ENCODE measurements at regions not wholly inside any gene's neighbourhood (a gene's known extent, or its start where the extent isn't known, plus 50 kb on each side); places are given as distances from the start of the nearest gene placed in this dataset.
"Not testable (repeated sequence)": the region's sequence is repeated elsewhere in the genome, so short reads cannot be mapped to it uniquely, and the experiment has no call there.

DNA sequence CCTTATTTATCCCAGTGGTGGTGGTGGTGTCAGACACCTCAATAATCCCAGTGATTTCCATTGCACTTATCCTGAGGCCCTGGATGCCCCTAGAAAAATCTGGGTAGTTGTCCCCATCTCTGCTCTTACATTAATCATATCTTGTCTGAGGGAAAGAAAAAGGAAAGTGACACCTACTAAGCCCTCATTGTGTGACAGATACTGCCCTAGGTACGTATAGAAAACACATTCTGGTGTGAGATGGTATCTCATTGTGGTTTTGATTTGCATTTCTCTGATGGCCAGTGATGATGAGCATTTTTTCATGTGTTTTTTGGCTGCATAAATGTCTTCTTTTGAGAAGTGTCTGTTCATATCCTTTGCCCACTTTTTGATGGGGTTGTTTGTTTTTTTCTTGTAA is 162.6 kb upstream of the JADE1 start:
- not testable (repeated sequence) for DNase-seq

DNA sequence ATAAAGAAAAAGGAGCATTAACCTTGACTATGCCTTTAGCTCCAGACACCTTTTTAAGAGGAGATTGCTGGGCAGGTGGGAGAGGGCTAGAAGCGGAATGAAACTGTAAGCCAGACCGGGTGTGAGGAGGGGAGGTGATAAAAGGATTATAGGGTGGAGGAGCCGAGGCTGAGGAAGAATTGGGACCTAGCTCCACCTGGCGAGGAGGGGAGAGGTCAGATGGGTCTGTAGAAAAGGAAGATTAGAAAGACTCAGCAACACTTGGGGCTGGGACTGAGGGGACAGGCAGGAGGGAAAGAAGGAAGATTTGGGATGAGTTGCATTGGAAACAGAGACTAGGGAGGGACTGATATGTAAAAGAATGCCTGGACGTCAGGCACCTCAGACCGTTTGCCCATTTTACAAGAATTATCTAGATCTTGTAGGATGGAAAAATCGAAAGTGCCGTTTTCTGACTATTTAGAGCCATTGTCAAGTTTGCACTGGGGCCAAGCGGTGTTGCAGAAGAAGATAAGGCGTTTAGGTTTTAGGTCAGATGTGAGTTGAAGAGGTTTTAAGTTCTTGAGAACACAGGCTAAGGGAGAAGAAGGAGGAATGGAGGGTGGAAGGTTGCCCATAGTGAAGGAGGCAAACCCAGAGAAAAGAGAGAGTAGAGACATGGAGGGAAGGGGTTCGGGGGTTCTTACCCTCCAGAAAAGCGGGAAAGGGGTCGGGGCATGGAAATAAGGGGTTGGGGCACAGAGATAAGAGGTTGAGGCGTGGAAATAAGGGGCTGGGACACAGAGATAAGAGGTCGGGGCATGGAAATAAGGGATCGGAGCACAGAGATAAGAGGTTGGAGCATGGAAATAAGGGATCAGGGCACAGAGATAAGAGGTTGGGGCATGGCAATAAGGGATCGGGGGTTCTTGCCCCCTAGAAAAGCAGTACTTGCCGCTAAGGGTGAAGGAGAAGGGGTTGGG is 164.5 kb upstream of the JADE1 start:
- DNase-seq: not testable (repeated sequence)

DNA sequence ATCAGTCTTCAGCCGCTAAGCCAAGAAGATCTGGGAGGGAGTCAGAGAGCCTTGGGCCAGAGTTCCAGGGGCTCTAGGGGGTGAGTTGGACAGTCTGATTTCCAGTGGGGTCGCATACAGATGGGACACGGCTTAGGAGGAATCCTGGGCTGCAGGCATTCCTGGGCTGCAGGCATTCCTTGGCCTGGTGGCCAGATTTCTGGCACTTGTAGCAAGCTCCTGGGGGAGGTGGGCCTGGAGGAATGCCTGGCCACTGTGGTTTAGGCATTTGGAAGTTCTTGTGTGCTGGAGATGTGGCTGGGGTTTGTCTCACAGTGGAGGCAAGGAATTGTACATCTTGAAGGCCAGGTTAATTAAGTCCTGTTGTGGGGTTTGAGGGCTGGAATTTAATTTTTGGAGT is 165.4 kb upstream of the JADE1 start:
- DNase-seq: not testable (repeated sequence)

DNA sequence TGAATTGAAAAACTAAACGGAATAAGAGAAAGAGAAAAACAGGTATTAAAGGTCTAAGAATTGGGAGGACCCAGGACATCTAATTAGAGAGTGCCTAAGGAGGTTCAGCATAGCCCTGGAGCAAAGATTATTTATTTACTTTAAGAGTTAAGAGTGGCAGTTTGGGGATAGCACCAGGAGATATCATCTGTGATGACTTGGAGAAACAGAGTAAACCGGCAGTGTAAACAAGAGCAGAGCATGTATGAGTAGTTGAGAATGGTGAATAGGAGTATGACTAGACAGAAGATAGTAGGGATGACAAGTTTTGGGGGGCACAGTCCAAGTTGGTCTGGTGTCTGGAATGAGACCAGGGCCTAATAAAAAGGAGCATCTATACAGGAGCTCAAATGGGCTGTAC is 167.9 kb upstream of the JADE1 start:
- DNase-seq: not testable (repeated sequence)

DNA sequence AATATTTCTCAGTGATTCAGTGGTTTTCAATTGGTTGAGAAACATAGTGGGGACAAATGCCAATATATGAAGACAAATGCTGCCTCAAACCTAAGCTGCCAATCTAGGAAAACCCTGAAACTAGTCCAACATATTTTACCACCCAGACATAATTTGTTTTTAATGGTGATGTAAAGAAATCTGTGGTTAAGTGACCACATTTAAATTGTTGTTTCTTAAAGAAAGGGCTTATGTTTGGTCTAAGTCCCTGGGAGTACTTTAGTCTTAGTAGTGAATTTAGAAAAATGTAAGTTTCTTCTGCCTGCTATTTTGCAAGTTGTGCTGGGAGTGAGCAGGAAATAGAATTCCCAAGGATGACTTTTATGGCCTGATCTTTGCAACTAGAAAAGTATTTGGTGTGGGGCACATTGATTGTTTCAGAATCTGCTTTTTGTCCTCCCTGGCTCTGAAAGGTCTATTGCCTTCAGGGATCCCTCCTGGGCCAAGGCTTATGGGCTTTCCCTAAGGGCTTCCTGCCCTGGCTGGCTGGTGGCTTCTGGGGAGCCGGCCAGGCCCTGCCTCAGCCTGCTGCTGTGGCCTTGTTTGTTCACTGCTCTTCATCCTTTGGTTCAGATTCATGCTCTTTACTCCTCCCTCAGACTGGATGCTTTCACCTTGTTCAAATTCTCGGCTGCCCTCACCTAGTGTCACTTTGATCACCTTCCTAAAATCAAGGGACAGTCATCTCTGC is 169.8 kb upstream of the JADE1 start:
- DNase-seq: no peak

DNA sequence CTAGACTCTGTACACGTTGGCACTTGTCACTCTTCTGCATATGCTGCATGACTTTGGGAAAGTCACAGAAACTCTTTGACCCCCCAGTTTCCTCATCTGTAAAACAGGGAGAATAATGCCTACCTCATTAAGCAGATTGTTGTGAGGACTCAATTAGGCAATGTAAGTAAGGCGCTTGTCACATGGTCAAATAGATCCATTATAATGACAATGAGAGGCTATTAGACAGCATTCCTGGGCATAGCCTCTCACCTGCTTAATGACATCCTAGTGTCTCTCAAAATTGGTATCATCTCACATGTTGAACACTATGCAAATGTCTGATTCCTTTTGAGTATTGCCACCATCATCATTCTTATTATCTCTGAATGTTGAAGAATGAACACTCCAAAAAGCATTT is 172.6 kb upstream of the JADE1 start:
- no peak for DNase-seq

DNA sequence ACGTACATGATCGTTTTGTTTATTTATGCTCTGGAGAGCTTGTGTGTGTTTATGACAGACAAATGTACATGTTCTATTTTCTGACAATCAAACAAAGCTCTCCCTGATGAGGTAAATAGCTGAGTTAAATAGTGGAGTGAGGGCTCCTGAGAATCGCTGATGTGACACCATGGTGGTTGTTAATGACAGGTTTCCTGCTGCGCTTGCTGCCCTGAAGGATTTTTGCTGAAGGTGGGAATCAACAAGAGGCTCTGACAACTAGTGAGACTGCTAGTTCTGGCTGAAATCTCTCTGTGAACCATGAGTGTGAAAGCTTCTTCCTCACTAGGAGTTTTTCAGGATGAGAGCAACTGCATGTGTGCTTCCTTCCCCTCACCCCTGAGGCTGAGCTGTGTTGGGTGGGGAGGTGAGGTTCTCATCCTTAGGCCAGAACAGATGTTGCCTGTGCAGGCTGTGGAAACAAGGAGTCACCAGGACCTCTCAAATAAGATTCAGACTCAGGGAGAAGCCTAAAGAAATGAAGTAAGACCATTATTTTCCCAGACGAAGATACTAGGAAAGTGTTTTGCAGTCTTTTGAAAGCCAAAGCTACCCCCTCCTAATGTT is 173.4 kb upstream of the JADE1 start:
- DNase-seq: peak; percentile 15

DNA sequence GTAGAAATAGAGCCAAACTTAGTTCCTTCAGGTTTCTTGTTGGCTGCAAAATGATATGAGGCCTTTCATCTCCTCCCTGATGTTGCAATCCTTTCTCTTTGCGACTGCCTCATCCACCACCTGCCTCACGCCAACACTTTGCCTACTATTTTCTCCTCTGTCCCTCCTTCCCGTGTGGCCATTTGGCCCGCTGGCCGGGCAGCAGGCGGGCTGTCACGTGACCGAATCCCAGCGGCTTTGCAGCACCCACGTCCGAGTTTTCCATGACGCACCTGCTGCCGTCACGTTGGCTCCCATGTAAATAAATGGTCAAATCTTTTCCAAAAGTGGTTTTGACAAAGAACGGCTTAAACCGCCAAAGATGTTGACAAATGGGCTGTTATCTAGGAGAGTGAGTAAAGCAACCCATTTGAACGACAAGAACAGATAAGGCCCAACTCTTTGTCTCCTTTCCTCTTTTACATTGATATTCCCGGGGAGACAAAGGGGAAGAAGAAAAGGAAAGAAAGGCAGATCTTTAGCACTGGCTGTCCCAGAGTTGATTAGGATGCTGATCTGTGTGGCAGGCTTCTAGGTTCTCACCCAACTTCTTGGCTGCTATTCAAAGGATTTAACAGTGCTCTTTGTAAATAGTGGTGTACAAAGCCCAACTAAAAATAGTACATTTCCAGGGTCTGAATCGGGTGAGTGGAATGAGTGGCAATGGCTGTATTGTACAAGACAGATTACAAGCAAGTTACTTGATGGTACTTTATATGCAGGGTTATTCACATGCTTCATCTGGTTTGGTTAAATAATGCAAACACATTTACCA is 174.2 kb upstream of the JADE1 start:
- DNase-seq: peak; percentile 54

DNA sequence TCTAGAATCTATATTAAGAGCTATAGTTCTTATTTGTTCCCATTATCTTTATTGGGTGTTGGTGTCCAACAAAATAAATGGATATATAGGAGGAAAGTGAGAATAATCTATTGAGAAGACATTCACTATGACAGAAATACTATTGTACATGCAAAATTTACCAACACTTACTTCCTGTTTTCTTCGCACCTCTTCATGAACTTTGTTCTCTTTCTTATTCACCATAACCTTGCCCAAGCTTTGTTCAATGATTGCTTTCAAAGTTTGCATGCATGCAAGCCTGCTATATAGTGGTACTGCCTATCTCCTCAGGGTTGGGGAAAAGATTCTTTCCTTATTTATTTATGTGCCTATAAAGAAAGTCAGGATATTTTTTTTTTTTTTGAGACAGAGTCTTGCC is 176.4 kb upstream of the JADE1 start:
- DNase-seq: no peak

DNA sequence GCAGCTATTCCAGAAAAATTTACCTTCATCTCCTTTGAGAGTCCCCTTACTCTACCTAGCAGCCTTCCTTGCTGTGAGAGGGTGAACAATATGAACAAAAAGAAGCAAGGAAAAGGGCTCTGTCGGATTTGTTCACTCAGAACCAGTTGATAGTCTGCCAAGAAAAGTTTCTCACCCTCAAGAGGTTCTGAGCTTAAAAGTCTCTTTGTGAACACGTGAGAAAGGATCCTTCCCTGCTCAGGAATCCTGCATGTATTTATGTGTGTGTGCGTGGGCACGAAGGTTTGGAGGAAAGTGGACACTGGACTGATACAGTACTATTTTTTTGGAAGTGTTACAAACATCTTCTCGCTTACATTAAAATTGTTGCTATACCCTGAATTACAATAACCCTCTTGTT is 178.6 kb upstream of the JADE1 start:
- no peak for DNase-seq

DNA sequence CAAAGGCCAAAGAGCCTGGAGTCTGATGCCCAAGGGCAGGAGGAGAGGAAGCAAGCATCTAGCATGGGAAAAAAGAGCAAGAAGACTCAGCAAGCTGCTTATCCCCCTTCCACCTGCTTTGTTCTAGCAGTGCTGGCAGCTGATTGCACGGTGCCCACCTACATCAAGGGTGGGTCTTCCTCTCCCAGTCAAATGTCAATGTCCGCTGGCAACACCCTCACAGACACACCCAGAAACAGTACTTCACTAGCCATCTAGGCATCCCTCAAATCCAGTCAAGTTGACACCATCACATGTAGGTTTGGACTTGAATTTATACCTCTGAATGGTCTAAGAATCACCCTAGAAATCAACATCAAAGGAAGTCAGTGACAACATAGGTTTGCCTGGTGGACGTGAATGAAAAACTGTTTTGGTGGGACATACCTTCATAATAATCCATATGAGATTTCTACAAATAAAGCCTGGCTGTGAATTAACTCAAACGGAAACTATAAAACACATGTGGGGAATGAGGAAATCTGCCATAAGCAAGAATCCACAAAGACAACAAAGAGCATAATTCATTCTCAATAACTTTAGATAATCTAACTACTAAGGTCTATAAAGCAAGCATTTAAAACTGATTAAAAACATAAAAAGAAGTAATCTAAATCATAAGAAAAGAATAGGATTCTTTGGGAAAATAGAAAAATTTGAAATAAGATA is 185.8 kb upstream of the JADE1 start:
- DNase-seq: no peak

DNA sequence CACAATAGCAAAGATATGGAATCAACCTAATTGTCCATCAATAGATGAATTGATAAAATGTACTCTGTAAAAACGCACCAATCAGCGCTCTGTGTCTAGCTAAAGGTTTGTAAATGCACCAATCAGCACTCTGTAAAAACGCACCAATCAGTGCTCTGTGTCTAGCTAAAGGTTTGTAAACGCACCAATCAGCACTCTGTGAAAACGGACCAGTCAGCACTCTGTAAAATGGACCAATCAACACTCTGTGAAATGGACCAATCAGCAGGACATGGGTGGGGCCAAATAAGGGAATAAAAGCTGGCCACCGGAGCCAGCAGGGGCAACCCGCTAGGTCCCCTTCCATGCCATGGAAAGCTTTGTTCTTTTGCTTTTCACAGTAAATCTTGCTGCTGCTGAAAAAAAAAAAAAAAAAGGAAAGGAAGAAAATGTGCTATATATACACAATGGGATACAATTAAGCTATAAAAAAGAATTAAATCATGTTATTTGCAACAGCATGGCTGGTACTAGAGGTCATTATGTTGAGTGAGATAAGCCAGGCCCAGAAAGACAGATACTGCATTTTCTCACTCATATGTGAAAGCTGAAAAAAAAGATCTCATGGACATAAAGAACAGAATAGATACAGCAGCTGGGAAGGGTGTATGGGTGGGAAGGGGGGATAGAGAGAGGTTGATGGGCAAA is 189.1 kb upstream of the JADE1 start:
- DNase-seq: not testable (repeated sequence)

DNA sequence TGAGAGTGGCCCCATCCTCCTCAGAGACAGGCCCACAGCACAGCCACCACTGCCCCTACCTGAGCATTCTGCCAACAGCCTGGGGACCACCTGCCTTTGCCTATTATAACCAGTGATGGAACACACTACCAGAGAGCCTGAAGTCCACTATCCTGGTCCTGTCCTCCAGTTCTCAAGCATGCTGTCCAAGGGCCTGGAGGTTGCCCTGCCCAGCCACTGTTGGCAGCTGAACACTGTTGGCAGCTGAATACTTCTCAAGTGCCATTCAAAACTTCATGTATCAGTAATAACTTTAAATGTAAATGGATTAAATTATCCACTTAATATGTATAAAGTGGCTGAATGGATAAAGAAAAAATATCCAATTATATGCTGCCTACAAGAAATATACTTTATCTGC is 194.3 kb upstream of the JADE1 start:
- DNase-seq: no peak

DNA sequence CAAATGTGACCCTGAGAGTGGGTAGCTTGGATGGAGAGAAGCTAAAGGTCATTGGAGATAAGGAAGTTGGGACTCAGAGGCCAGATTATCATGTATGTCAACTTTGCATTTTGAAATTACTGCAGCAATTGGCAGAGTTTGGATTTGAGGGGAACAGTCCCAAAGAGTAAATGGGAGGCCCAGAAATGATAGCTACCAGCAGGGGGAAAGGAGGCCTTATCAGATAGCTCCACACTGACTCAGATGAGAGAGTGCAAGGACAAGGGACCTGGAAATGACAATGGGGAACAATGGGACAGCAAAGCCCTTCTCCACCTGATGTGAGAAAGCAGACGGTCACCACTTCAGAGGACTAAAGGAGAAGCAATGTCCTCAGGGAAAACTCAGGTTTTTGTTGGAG is 201.5 kb upstream of the JADE1 start:
- no peak for DNase-seq

DNA sequence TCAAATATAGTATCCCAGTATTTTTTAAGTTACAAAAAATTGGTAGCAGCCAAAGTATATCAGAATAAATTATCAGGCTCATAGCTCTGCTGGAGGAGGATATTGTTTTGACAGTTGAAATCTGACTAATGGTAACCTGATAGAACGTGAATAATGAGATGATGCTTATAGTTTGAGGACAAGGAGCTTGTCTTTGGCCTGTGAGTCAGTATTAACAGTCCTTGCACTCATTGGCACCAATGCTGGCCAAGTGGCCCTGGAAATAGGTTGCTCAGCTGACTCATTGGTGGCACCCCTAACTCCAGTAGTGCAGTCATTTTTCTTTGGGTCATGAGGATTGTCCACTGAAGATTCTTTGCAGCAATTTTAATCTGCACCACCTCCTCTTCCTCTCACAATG is 203.3 kb upstream of the JADE1 start:
- no peak for DNase-seq

DNA sequence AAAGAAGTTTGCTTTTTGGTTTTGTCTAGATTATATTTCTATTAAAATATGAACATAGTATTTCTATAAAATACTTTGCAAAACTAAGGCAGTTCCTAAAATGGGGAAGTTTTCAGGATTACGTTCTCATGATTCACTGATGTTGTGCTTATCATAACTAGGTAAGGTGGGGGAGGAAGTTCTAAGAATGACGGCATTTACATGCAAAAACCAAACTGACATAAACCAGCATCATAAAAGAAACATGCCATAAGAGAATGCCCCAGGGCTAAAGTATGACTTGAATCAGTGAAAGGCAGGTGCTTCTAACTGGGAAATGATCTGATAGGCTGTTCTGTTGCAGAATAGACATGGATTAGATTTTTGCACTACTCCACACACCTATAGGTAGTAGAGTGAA is 204.7 kb upstream of the JADE1 start:
- DNase-seq: no peak

DNA sequence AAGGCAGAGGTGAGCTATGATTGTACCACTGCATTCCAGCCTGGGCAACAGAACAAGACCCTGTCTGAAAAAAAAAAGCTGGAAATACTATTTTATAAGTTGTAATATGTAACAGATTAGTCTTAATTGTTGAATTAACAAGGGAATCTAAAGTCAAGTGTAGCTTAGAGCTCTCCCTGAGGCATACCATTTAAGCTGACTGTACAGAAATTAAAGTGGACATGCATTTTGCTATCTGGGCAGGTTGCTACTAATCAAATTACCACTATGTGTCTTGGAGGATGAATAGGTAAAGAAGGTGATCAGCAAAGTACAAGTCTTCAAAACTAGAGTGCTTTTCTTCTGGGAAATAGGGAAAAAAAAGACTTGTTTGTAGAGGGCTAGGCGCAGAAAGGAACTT is 205.3 kb upstream of the JADE1 start:
- no peak for DNase-seq

DNA sequence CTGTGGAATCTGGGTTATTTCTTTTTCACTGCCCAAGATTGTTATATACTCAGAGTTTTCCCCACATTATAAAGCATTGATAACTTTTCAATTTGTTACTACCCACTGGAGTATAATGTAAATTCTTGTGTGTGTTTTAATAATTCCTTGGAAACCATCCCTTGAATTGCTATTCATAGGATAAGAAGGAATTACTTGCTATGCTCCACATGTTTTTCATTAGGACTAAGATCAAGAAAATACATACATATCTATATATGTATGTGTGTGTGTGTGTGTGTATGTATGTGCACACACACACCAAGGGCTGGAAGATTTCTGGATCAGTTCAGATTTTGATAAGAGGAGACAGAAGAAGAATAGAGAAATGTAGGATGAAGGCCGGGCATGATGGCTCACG is 206.4 kb upstream of the JADE1 start:
- no peak for DNase-seq

DNA sequence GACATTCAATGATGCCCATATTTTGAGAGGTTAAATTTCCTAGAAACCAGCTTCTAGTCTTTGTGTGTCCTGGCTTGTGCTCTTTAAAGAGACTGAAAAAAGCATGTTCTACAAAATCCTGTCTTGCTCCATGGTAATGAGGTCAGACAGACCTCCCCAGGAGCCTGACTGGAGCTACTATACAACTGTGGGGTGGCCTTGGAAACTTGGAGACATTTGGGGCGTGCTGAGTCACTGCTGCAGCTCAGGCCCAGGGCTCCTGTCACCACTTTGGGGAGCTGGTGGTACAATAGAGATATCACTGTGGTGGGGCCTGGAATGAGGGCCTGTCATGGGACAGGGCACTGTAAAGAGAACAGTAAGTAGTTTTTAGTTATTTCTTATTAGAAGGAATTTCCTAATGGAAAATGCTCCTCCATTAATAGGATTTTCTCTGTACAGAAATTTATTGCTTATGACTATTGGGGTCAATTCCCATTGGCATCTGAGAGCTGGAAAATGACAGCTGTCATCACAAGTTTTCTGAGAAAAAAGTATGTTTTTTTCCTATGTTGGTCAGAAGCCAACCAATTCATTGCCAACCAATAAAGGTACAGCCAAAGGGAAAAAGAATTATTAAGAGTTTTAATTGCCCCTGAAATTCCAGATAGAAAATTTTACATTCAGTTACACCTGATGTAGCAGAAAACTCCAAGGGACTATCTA is 207.4 kb upstream of the JADE1 start:
- no peak for DNase-seq

DNA sequence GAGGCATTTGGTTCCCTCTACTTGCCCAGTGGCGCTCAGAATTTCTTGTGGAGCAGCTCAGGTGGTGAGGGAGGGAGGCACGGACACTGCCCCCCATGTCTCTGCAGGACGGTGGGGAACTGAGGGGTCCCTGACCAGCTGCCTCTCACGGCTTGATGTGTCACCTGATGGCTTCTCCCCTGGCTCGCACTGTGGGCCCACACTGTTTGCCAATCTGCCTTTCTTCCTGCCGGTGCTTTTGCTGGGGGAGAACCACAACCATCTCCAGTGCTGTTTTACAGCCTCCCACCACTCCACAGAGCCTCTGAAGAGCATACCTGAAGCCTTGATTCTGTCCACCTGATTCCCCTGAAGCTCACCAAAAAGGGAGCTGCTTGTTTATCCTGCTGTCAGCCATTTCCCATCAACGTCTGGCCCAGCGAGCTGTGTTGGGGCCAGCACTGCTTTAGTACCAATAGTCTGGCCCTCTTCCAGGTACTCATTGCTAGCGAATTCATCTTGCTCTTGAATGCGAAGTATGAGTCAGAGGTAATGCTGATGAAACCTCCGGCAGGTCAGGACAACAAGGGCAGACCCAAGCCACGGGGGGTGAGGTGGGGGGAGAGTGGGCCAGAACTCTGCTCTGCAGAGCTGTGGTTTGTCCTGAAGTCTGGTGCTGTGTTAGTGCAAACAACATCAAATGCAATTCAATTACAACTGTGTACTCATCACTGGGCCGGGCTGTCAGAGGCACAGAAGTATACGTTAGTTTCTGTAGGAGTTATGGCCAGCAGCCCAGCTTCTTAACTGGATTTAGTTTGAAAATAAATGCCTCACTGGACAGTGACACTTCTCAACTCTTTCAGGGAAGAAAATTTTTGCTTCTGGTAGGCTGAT is 208.3 kb upstream of the JADE1 start:
- DNase-seq: peak; percentile 76

Measured in NCI-H510A (cell line).